ENCODE measurements at regions not wholly inside any gene's neighbourhood (a gene's known extent, or its start where the extent isn't known, plus 50 kb on each side); places are given as distances from the start of the nearest gene placed in this dataset.
A peak's percentile ranks its signal among the peaks of the same experiment; 100 is the strongest.
"Not testable (repeated sequence)": the region's sequence is repeated elsewhere in the genome, so short reads cannot be mapped to it uniquely, and the experiment has no call there.

GRCh38 chr16:22436823-22437652, 62.6 kb upstream of the CDR2 start:
- peak; percentile 58 for DNase-seq

- not testable (repeated sequence) for DNase-seq
Observed at GRCh38 chr16:22436326-22436822, 62.0 kb upstream of the CDR2 start.

DNA sequence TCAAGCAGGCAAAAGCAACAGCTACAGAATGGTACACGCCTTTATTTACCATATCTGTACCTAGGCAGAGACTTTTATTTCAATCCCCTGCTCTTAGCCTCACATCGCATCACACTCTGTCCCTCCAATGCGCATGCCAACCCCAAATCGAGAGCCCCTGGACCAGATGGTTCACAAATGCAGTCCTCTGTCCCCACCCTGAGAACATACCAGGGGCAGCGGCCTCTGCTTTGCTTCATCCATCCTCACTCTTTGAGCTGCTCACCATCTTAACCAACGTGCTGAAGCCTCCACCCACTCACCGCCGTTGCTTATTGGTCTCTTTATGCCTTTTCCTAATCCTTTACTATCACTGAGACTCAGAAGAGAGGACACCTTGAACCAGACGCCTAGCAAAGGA, 56.9 kb upstream of the CDR2 start:
- not testable (repeated sequence) for DNase-seq

DNA sequence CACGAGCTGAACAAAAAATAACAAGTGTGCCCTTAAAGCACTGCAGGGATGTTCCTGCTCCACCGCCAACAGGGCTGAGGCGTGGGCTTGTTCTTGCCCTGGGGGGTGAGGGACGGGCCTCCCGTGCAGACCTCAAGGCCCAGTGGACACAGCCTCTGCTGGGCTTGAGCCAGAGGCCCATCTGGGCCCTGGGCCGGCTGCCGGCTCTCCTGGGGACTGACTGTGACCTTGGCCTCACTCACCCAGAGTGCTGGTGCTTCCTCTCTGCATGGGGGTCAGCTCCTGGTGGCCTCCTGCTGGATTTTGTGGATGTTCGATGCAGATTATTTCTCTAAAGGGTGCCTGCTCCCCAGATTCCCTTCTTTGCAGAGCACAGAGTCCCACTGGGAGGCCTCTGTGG, 54.2 kb upstream of the CDR2 start:
- no peak for DNase-seq

GRCh38 chr16:22427556-22427955, 53.1 kb upstream of the CDR2 start:
- no peak for DNase-seq

GRCh38 chr16:22425847-22426246, 51.4 kb upstream of the CDR2 start:
- no peak for DNase-seq

DNA sequence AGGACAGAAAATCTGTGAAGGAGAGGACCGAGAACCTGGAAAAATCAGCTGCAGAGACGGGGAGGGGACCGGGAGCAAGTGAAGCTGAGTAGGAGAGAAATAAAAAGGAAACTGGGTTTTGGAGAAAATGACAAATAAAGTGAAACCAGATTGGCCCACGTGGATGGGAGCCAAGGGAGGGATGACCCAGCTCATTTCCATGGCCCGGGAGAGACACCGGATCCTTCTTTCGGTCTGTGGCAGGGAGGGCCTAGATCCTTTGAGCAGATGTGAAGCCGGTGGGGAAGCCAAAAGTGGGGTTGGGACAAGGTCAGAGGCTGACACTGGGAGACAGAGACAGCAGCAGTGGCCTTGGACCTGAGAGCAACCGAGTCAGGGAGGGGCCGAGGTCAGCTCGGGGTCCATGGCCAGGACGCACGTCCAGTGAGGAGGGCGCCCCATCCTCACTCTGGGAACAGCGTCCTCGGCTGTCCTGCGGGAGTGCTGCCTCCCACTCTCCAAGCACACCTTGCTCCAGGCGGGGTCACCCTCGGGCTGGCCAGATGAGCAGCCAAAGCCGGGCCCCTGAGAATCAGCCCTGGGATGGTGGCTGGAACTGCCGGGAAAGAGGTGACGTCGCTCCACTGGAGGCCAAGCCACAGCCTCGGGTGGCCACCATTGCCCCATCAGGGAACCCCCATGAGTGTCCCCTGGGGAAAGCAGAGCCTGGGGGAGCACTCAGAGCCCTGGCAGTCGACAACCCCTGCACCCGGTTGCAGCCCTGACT, 50.8 kb upstream of the CDR2 start:
- DNase-seq: no peak

DNA sequence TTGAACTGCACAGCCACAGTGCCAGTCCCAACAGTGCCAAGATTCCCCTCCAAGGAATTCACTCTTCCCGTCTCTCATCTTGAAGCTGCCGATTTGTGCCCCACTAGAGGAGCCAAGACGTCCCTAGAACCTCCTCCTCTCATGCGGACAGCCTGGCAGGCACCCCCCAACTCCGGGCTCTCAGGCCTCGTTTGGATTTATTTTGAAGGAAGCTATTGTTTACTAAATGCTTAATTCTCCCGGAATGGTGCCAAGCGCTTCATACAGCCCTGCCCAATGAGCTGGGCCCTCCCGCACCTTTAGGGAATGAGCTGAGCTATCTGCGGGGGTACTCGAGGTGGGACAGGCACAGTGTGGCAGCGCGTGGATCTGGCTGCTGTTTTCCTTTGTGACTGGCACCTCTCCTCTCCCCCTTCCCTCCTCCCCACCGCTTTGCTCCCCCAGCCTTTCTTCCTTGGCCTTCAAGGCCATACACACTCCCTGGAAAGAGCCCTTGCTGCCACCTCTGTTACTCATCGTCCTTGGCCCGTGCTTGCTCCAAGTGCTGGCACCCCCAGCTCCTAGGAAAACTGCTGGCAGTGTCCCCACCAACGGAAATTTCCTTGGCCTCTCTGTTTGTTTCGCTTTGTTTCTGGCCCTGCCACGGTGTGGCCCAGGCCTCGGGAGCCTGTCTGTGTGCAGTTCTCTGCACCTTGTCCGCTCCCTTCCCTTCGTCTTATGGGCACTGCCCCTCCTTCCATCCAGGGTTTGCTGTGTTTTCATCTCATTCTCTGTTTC, 49.9 kb upstream of the CDR2 start:
- DNase-seq: no peak

All from activated T-cell treated with anti-CD3 and anti-CD28 coated beads for 4 hours (primary cell).